ENCODE measurements at regions not wholly inside any gene's neighbourhood (a gene's known extent, or its start where the extent isn't known, plus 50 kb on each side); places are given as distances from the start of the nearest gene placed in this dataset.

DNA sequence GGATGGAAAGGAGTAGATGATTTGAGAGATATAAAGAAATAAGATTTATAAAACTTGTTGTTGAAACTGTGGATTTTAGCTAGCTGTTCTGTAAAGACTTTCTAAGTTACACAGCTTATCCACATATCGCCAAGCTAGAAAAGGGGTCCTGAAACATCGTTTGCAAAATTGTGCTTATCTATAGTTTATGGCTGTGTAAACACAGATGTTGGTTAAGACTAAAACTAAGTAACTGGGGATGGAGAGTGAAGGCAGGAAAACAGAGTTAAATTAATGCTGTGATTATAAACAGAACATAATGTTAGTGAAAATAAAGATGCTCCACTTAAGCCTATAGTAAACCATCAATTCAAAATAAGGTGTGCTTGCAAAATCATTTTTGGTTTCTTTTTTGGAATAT lies 311.3 kb upstream of the DDHD1 start:
- TF ChIP-seq, protein P1, sequence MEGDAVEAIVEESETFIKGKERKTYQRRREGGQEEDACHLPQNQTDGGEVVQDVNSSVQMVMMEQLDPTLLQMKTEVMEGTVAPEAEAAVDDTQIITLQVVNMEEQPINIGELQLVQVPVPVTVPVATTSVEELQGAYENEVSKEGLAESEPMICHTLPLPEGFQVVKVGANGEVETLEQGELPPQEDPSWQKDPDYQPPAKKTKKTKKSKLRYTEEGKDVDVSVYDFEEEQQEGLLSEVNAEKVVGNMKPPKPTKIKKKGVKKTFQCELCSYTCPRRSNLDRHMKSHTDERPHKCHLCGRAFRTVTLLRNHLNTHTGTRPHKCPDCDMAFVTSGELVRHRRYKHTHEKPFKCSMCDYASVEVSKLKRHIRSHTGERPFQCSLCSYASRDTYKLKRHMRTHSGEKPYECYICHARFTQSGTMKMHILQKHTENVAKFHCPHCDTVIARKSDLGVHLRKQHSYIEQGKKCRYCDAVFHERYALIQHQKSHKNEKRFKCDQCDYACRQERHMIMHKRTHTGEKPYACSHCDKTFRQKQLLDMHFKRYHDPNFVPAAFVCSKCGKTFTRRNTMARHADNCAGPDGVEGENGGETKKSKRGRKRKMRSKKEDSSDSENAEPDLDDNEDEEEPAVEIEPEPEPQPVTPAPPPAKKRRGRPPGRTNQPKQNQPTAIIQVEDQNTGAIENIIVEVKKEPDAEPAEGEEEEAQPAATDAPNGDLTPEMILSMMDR (IDR thresholded peaks at IDR 0.05), result no peak
- no peak for TF ChIP-seq POLR2A (IDR thresholded peaks at IDR 0.05)

Measured in thyroid gland (tissue), 4 donors.